PC-9 (cell line): ENCODE measurements at regions not wholly inside any gene's neighbourhood (a gene's known extent, or its start where the extent isn't known, plus 50 kb on each side); places are given as distances from the start of the nearest gene placed in this dataset.

Experiments
- CTCF ChIP-seq: fragments of 200-600 bp; sonication (generic); conservative IDR thresholded peaks from 2 replicates; pipeline ENCODE4 v1.6.1; 2017; ENCODE audit warnings: mixed run types, antibody characterized with exemption, mild to moderate bottlenecking, moderate library complexity
- EZH2 ChIP-seq: fragments of 200-600 bp; sonication (generic); IDR thresholded peaks from 2 replicates; pipeline ENCODE4 v1.8.0; 2017; ENCODE audit warnings: antibody characterized with exemption, low read depth

- TF ChIP-seq CTCF (no peak), EZH2 (no peak)
Observed at GRCh38 chr17:45628019-45628418, 137.5 kb upstream of the PLEKHM1 start.
